ENCODE measurements at regions not wholly inside any gene's neighbourhood (a gene's known extent, or its start where the extent isn't known, plus 50 kb on each side); places are given as distances from the start of the nearest gene placed in this dataset.

GRCh38 chr6:73888050-73888449 lies 192.0 kb downstream of the CD109 start:
- H3K36me3 ChIP-seq (ENCODE audit: control insufficient read depth in 1 of 2, insufficient read depth in 2 of 2, low read length in 1 of 2), result no peaks in the 10 kb centered on the region

GRCh38 chr6:73885393-73885792 lies 189.4 kb downstream of the CD109 start:
- 89 to 93% methylated on average over 7 of the region's 7 CpGs for WGBS, 2 donors
- ATAC-seq (ENCODE audit: low FRiP score) (no peak), DNase-seq (no peak)
- H3K27ac ChIP-seq (ENCODE audit: low read depth in 1 of 2, low read length in 2 of 2), result no peak overlapping the region
- H3K36me3 ChIP-seq (ENCODE audit: control insufficient read depth in 1 of 2, insufficient read depth in 2 of 2, low read length in 1 of 2), result no peaks in the 10 kb centered on the region
- H3K27me3 ChIP-seq (ENCODE audit: control insufficient read depth in 1 of 2, insufficient read depth in 2 of 2, low read length in 1 of 2), result no peaks in the 10 kb centered on the region
- no peaks in the 10 kb centered on the region for H3K4me1 ChIP-seq (ENCODE audit: control insufficient read depth in 1 of 2, insufficient read depth in 2 of 2, low read length in 2 of 2)
- intact Hi-C loops (cut with DNase I), result no loop called here
- H3K4me3 ChIP-seq (ENCODE audit: low read length in 2 of 2), result no peak overlapping the region
- H3K9me3 ChIP-seq (ENCODE audit: control insufficient read depth, low read length), result no peaks in the 10 kb centered on the region

More at GRCh38 chr6:73888050-73888449, 192.0 kb downstream of the CD109 start:
- whole genome bisulfite sequencing, 2 donors, result 81% methylated on average over 4 of the region's 4 CpGs
- intact Hi-C loops (cut with DNase I), result no loop called here
- ATAC-seq (ENCODE audit: low FRiP score) (no peak), DNase-seq (no peak)
- H3K4me1 ChIP-seq (ENCODE audit: control insufficient read depth in 1 of 2, insufficient read depth in 2 of 2, low read length in 2 of 2), result no peaks in the 10 kb centered on the region
- H3K27ac ChIP-seq (ENCODE audit: low read depth in 1 of 2, low read length in 2 of 2), result no peak overlapping the region
- no peaks in the 10 kb centered on the region for H3K9me3 ChIP-seq (ENCODE audit: control insufficient read depth, low read length)
- H3K27me3 ChIP-seq (ENCODE audit: control insufficient read depth in 1 of 2, insufficient read depth in 2 of 2, low read length in 1 of 2), result no peaks in the 10 kb centered on the region
- H3K4me3 ChIP-seq (ENCODE audit: low read length in 2 of 2), result no peak overlapping the region

DNA sequence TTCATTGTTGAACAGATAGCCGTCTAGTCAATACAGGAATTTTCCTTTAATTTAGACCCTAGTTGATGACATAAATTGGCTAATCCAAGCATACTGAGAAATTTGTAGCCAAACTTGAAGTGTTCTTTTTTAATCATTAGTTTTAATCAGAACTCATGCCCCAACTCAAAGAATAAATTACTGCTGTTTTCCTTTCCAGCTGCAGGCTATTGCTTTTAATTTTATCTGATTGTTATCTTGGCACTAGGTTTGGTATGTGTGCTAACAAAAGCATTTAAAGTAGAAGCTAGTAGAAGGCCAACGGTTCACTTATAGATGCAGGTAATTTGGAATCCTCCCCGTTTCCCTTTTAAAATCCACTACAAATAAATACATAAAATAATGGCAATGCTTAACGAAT lies 188.5 kb downstream of the CD109 start:
- Histone ChIP-seq H3K27me3 (ENCODE audit: control insufficient read depth in 1 of 2, insufficient read depth in 2 of 2, low read length in 1 of 2) (no peaks in the 10 kb centered on the region), H3K27ac (ENCODE audit: low read depth in 1 of 2, low read length in 2 of 2) (no peak overlapping the region), H3K4me1 (ENCODE audit: control insufficient read depth in 1 of 2, insufficient read depth in 2 of 2, low read length in 2 of 2) (no peaks in the 10 kb centered on the region), H3K4me3 (ENCODE audit: low read length in 2 of 2) (no peak overlapping the region), H3K9me3 (ENCODE audit: control insufficient read depth, low read length) (no peaks in the 10 kb centered on the region), H3K36me3 (ENCODE audit: control insufficient read depth in 1 of 2, insufficient read depth in 2 of 2, low read length in 1 of 2) (no peaks in the 10 kb centered on the region)
- ATAC-seq (ENCODE audit: low FRiP score) (no peak), DNase-seq (no peak)
- WGBS, 2 donors, result 56 to 59% methylated on average over 4 of the region's 4 CpGs
- intact Hi-C loops (cut with DNase I), result no loop called here

DNA sequence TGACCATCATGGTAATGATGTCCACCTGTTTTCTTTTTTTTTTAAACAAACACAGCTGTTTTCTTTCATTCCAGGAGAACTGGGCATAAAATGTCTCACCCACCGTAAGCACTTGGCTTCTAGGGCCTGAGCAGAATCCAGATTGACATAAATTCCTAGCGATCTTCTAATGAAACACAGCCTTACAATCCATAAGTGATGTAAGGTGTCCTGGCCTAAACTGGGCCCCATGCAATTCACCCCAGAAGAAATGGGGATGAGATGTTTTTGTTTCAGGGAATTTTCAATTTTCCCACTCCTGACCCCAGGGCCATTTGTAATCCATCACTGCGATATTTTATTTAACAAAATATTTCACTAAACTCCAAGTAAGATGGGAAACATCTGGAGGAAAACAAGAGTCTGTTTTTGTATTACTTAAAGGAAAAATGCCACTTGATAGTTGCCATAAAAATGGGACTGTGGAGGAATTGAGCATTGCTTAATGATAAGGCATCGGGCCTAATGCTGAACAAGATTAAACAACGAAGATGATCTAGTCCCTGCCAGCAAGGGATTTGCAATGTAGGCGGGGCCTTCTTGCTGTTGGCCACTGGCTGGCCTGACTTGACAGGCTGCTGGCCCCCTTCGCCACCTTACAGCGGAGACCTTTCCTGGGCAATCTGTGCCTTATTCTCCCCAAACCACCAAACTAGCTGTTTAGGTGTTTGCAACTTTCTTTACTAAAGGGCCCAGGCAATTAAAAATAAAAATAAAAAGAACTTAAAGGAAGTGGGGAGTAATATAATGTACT lies 183.7 kb downstream of the CD109 start:
- Histone ChIP-seq H3K27me3 (ENCODE audit: control insufficient read depth in 1 of 2, insufficient read depth in 2 of 2, low read length in 1 of 2) (no peaks in the 10 kb centered on the region), H3K4me3 (ENCODE audit: low read length in 2 of 2) (no peak overlapping the region), H3K27ac (ENCODE audit: low read depth in 1 of 2, low read length in 2 of 2) (no peak overlapping the region), H3K9me3 (ENCODE audit: control insufficient read depth, low read length) (no peaks in the 10 kb centered on the region), H3K36me3 (ENCODE audit: control insufficient read depth in 1 of 2, insufficient read depth in 2 of 2, low read length in 1 of 2) (no peaks in the 10 kb centered on the region), H3K4me1 (ENCODE audit: control insufficient read depth in 1 of 2, insufficient read depth in 2 of 2, low read length in 2 of 2) (no peaks in the 10 kb centered on the region)
- no peak for ATAC-seq (ENCODE audit: low FRiP score)
- DNase-seq, result no peak
- WGBS, 2 donors, result 61 to 63% methylated on average over 8 of the region's 8 CpGs
- intact Hi-C loops (cut with DNase I), result no loop called here

- ATAC-seq (ENCODE audit: low FRiP score) (no peak), DNase-seq (no peak)
- intact Hi-C loops (cut with DNase I), result no loop called here
- no peaks in the 10 kb centered on the region for H3K27me3 ChIP-seq (ENCODE audit: control insufficient read depth in 1 of 2, insufficient read depth in 2 of 2, low read length in 1 of 2)
- no peak overlapping the region for H3K4me3 ChIP-seq (ENCODE audit: low read length in 2 of 2)
- no peaks in the 10 kb centered on the region for H3K9me3 ChIP-seq (ENCODE audit: control insufficient read depth, low read length)
- no peaks in the 10 kb centered on the region for H3K4me1 ChIP-seq (ENCODE audit: control insufficient read depth in 1 of 2, insufficient read depth in 2 of 2, low read length in 2 of 2)
- H3K36me3 ChIP-seq (ENCODE audit: control insufficient read depth in 1 of 2, insufficient read depth in 2 of 2, low read length in 1 of 2), result no peaks in the 10 kb centered on the region
- H3K27ac ChIP-seq (ENCODE audit: low read depth in 1 of 2, low read length in 2 of 2), result no peak overlapping the region
Measured at GRCh38 chr6:73878403-73878802, 182.4 kb downstream of the CD109 start.

Measured in aorta (tissue), 5 donors.